HEK293 (cell line): ENCODE measurements at regions not wholly inside any gene's neighbourhood (a gene's known extent, or its start where the extent isn't known, plus 50 kb on each side); places are given as distances from the start of the nearest gene placed in this dataset.

ENCODE experiments used
- PRDM1 ChIP-seq: fragments of 450-650 bp; formaldehyde crosslinking; IDR thresholded peaks from 2 replicates; pipeline ENCODE4; 2016; ENCODE audit warnings: missing biosample characterization, missing genetic modification characterization
- PRDM10 ChIP-seq: fragments of 450-650 bp; formaldehyde crosslinking; IDR thresholded peaks from 2 replicates; pipeline ENCODE4 v1.5.1; 2016; ENCODE audit warnings: missing biosample characterization, missing genetic modification characterization
- ZNF18 ChIP-seq: fragments of 450-650 bp; formaldehyde crosslinking; IDR thresholded peaks from 2 replicates; pipeline ENCODE4 v1.5.1; 2016; ENCODE audit warnings: missing biosample characterization, missing genetic modification characterization
- ZNF416 ChIP-seq: fragments of 450-650 bp; formaldehyde crosslinking; IDR thresholded peaks from 2 replicates; pipeline ENCODE4 v1.5.1; 2016; ENCODE audit warnings: missing biosample characterization, missing genetic modification characterization
- ZNF501 ChIP-seq: fragments of 450-650 bp; formaldehyde crosslinking; IDR thresholded peaks from 2 replicates; pipeline ENCODE4 v1.5.1; 2016; ENCODE audit warnings: missing biosample characterization, missing genetic modification characterization
- ZNF692 ChIP-seq: fragments of 450-650 bp; formaldehyde crosslinking; IDR thresholded peaks from 2 replicates; pipeline ENCODE4 v1.5.1; 2016; ENCODE audit warnings: missing biosample characterization, missing genetic modification characterization
- TF ChIP-seq, protein P1 (sequence below): fragments of 450-650 bp; formaldehyde crosslinking; IDR thresholded peaks from 2 replicates; pipeline ENCODE4 v1.5.1; 2016; ENCODE audit warnings: missing biosample characterization, missing genetic modification characterization

- TF ChIP-seq, protein P1, sequence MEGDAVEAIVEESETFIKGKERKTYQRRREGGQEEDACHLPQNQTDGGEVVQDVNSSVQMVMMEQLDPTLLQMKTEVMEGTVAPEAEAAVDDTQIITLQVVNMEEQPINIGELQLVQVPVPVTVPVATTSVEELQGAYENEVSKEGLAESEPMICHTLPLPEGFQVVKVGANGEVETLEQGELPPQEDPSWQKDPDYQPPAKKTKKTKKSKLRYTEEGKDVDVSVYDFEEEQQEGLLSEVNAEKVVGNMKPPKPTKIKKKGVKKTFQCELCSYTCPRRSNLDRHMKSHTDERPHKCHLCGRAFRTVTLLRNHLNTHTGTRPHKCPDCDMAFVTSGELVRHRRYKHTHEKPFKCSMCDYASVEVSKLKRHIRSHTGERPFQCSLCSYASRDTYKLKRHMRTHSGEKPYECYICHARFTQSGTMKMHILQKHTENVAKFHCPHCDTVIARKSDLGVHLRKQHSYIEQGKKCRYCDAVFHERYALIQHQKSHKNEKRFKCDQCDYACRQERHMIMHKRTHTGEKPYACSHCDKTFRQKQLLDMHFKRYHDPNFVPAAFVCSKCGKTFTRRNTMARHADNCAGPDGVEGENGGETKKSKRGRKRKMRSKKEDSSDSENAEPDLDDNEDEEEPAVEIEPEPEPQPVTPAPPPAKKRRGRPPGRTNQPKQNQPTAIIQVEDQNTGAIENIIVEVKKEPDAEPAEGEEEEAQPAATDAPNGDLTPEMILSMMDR (tag by site-specific recombination), result no peak
- TF ChIP-seq ZNF501 (tag by site-specific recombination) (no peak), PRDM10 (tag by site-specific recombination) (no peak), ZNF692 (no peak), PRDM1 (no peak), ZNF18 (tag by site-specific recombination) (no peak), ZNF416 (tag by site-specific recombination) (no peak)
Observed at GRCh38 chr4:28490669-28491068, 1630.0 kb downstream of the STIM2 start.
